ENCODE measurements at regions not wholly inside any gene's neighbourhood (a gene's known extent, or its start where the extent isn't known, plus 50 kb on each side); places are given as distances from the start of the nearest gene placed in this dataset.

DNA sequence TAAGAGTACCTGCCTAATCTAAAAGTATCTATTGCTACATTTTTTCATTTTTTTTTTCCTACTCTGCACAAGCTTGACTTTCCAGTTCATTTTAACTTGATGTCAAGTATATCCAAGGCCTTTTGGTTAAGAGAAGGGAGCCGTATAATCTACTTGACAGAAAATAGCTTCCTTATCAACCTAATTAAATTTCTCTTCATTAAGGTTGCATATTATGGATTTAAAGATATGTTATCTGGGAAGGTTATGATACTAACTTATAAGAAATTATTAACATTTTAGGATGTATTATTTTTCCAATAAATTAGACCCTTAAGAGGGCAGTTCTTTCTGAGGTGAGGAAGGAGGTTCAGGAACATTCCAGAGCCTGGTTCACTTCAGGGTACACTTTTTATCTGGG is 83.1 kb upstream of the SGIP1 start:
- no peak for TF ChIP-seq EZH2 (IDR thresholded peaks at IDR 0.05; ENCODE audit: insufficient read depth, low read length)
- TF ChIP-seq, protein P1, sequence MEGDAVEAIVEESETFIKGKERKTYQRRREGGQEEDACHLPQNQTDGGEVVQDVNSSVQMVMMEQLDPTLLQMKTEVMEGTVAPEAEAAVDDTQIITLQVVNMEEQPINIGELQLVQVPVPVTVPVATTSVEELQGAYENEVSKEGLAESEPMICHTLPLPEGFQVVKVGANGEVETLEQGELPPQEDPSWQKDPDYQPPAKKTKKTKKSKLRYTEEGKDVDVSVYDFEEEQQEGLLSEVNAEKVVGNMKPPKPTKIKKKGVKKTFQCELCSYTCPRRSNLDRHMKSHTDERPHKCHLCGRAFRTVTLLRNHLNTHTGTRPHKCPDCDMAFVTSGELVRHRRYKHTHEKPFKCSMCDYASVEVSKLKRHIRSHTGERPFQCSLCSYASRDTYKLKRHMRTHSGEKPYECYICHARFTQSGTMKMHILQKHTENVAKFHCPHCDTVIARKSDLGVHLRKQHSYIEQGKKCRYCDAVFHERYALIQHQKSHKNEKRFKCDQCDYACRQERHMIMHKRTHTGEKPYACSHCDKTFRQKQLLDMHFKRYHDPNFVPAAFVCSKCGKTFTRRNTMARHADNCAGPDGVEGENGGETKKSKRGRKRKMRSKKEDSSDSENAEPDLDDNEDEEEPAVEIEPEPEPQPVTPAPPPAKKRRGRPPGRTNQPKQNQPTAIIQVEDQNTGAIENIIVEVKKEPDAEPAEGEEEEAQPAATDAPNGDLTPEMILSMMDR (IDR thresholded peaks at IDR 0.05; ENCODE audit: insufficient read depth, low read depth, low read length), result no peak

Measured in astrocyte (in vitro differentiated cells and primary cell).